GM18520 (cell line): ENCODE measurements at regions not wholly inside any gene's neighbourhood (a gene's known extent, or its start where the extent isn't known, plus 50 kb on each side); places are given as distances from the start of the nearest gene placed in this dataset.

Experiments
- ATAC-seq: cut with Tn5 transposase; IDR thresholded peaks from one replicate; pipeline ENCODE4 v1.9.1; 2021; ENCODE audit not compliant: unreplicated experiment

GRCh38 chr2:191738003-191738402 lies 60.1 kb downstream of the NABP1 start:
- no peak for ATAC-seq

GRCh38 chr2:191738667-191739066 lies 60.7 kb downstream of the NABP1 start:
- ATAC-seq: no peak

- no peak for ATAC-seq
Measured at GRCh38 chr2:191739194-191739593, 61.3 kb downstream of the NABP1 start.

- ATAC-seq: peak; percentile 81
Measured at GRCh38 chr2:191740016-191740419, 62.1 kb downstream of the NABP1 start.

GRCh38 chr2:191740759-191741158 lies 62.8 kb downstream of the NABP1 start:
- ATAC-seq: no peak

- ATAC-seq: no peak
Measured at GRCh38 chr2:191746346-191747169, 68.6 kb downstream of the NABP1 start.

GRCh38 chr2:191747170-191747530 lies 69.2 kb downstream of the NABP1 start:
- ATAC-seq: no peak

GRCh38 chr2:191748059-191748461 lies 70.1 kb downstream of the NABP1 start:
- peak; percentile 14 for ATAC-seq

GRCh38 chr2:191748528-191749180 lies 70.7 kb downstream of the NABP1 start:
- peak; percentile 76 for ATAC-seq

- no peak for ATAC-seq
Measured at GRCh38 chr2:191749181-191749540, 71.2 kb downstream of the NABP1 start.

- no peak for ATAC-seq
Measured at GRCh38 chr2:191754103-191754502, 76.2 kb downstream of the NABP1 start.

GRCh38 chr2:191756761-191757160 lies 78.8 kb downstream of the NABP1 start:
- no peak for ATAC-seq

GRCh38 chr2:191757208-191757607 lies 79.3 kb downstream of the NABP1 start:
- ATAC-seq: no peak

- peak; percentile 100 for ATAC-seq
Measured at GRCh38 chr2:191758518-191759507, 80.9 kb downstream of the NABP1 start.

GRCh38 chr2:191759680-191760079 lies 81.7 kb downstream of the NABP1 start:
- no peak for ATAC-seq

GRCh38 chr2:191760655-191761262 lies 82.8 kb downstream of the NABP1 start:
- no peak for ATAC-seq

- no peak for ATAC-seq
Measured at GRCh38 chr2:191773136-191773535, 73.8 kb downstream of the CAVIN2 start.

- ATAC-seq: no peak
Measured at GRCh38 chr2:191777351-191777750, 69.5 kb downstream of the CAVIN2 start.

GRCh38 chr2:191778041-191778440 lies 68.8 kb downstream of the CAVIN2 start:
- no peak for ATAC-seq

GRCh38 chr2:191782351-191782750 lies 64.5 kb downstream of the CAVIN2 start:
- no peak for ATAC-seq

GRCh38 chr2:191783416-191783815 lies 63.5 kb downstream of the CAVIN2 start:
- ATAC-seq: peak; percentile 69
